Tibial artery (tissue), 4 donors: ENCODE measurements at regions not wholly inside any gene's neighbourhood (a gene's known extent, or its start where the extent isn't known, plus 50 kb on each side); places are given as distances from the start of the nearest gene placed in this dataset.

Experiments used
- DNase-seq, 2 donors: peaks; one replicate each; pipeline ENCODE4 v3.0.0-alpha.2; 2019
- H3K27ac ChIP-seq, 2 donors: fragments of 200-600 bp; sonication (generic) in 1 of 2; 1 replicate in 1 of 2; 2 replicates in 1 of 2; pipeline ENCODE4 v1.5.1; 2018 to 2019; ENCODE audit warnings: mild to moderate bottlenecking in 1 of 2
- H3K27me3 ChIP-seq, 2 donors: fragments of 200-600 bp; sonication (generic) in 1 of 2; one replicate each; pipeline versions ENCODE4 v1.5.1 to v1.6.0; 2016 to 2019
- H3K36me3 ChIP-seq, 3 donors: fragments of 200-600 bp; sonication (generic) in 2 of 3; one replicate each; pipeline ENCODE4 v1.5.1; 2016 to 2019; ENCODE audit warnings: mild to moderate bottlenecking in 2 of 3
- H3K4me1 ChIP-seq, 4 donors: fragments of 200-600 bp; sonication (generic) in 2 of 4; 1 replicate in 3 of 4; 2 replicates in 1 of 4; pipeline ENCODE4 v1.5.1; 2016 to 2019
- H3K4me3 ChIP-seq, 2 donors: fragments of 200-600 bp; sonication (generic) in 1 of 2; 1 replicate in 1 of 2; 2 replicates in 1 of 2; pipeline ENCODE4 v1.5.1; 2018 to 2019; ENCODE audit warnings: mild to moderate bottlenecking in 2 of 2
- H3K9me3 ChIP-seq, 3 donors: fragments of 200-600 bp; sonication (generic) in 1 of 3; one replicate each; pipeline ENCODE4 v1.5.1; 2016 to 2019
- CTCF ChIP-seq, 2 experiments: fragments of 200-600 bp in 1 of 2; fragments of 450-650 bp in 1 of 2; IDR thresholded peaks; one replicate each; pipeline ENCODE4 v1.5.1; 2017 to 2019; ENCODE audit warnings: antibody characterized with exemption in 2 of 2, mild to moderate bottlenecking in 1 of 2, moderate library complexity in 1 of 2
- intact Hi-C: fragments of 100-400 bp; cut with DNase I; formaldehyde crosslinking; loops from one replicate; pipeline ENCODE4 v1.15.0; 2023; ENCODE audit warnings: low total_unique reads

- H3K27me3 ChIP-seq, result no peaks in the 10 kb centered on the region
- no peak overlapping the region for H3K27ac ChIP-seq
- no peaks in the 10 kb centered on the region for H3K9me3 ChIP-seq
- DNase-seq, result no peak
- H3K36me3 ChIP-seq, result no peaks in the 10 kb centered on the region
- no peaks in the 10 kb centered on the region for H3K4me1 ChIP-seq
- H3K4me3 ChIP-seq, result no peak overlapping the region
- intact Hi-C loops, result no loop called here
- TF ChIP-seq CTCF (IDR thresholded peaks at IDR 0.05), result no peak
Measured at GRCh38 chr4:106676173-106676921, 307.8 kb upstream of the GIMD1 start.

DNA sequence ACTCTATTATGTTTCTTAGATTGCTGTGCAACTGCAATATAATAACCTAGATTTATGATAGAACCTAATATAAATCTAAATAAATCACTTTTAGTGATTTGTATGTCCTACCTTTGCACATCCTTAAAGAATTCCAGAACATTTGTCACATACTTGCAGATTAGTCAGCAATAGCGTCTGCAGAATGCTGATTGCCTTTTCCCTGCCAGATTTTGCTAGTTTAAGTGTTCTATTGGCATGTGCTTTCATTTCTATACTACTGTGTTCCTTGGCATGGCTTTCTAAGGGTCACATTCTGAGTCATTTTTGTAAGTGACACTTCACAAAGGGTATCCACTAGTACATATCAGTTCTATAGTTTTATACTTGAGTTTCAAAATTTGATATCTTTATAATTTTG is 303.1 kb upstream of the GIMD1 start:
- no peak for DNase-seq
- no peaks in the 10 kb centered on the region for H3K4me1 ChIP-seq
- no peak for TF ChIP-seq CTCF (IDR thresholded peaks at IDR 0.05)
- H3K36me3 ChIP-seq, result no peaks in the 10 kb centered on the region
- intact Hi-C loops, result no loop called here
- no peak overlapping the region for H3K27ac ChIP-seq
- no peak overlapping the region for H3K4me3 ChIP-seq
- H3K27me3 ChIP-seq, result no peaks in the 10 kb centered on the region
- no peaks in the 10 kb centered on the region for H3K9me3 ChIP-seq

GRCh38 chr4:106670976-106671375 is 302.4 kb upstream of the GIMD1 start:
- Histone ChIP-seq H3K4me1 (no peaks in the 10 kb centered on the region), H3K27ac (no peak overlapping the region), H3K9me3 (no peaks in the 10 kb centered on the region), H3K27me3 (no peaks in the 10 kb centered on the region), H3K36me3 (no peaks in the 10 kb centered on the region), H3K4me3 (no peak overlapping the region)
- DNase-seq, result no peak
- intact Hi-C loops, result no loop called here
- no peak for TF ChIP-seq CTCF (IDR thresholded peaks at IDR 0.05)

DNA sequence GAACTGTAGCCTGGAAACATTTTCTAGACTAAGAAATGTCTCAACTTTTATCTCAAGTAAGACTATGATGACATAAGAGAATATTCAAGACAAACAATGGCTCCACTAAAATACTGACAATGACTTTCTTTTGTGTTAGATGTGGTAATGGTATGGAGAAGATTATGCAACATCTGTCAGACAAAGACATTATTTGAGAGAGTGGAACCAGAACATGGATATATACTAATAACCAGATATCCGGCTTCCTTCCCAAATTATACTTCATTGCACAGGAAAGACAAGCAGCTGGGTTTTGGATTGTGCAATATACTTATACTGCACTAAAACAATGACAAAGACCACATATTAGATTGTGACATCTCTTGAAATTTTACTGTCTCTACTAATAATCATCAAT is 290.8 kb upstream of the GIMD1 start:
- TF ChIP-seq CTCF (IDR thresholded peaks at IDR 0.05), result no peak
- DNase-seq, result no peak
- Histone ChIP-seq H3K9me3 (no peaks in the 10 kb centered on the region), H3K36me3 (no peaks in the 10 kb centered on the region), H3K27me3 (no peaks in the 10 kb centered on the region), H3K4me3 (no peak overlapping the region), H3K27ac (no peak overlapping the region), H3K4me1 (no peaks in the 10 kb centered on the region)
- intact Hi-C loops, result no loop called here

DNA sequence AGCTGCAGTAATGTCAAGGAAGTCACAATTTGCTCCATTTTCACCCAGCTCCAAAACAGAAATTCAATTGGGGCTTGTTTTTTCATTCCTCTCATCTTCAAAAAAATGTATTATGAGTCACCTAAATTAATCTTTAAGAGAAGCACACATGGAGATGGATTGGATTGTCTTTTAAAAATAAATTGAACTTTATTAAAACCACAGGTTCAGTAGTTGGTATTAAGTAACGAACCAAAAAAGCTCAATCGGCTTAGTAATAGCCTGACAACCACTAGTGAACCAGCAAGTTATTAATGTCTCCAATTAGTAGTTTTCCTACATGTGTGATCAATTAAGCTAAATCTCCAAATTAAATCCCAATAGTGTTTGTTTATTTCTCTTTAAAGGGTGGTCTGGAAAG is 283.5 kb upstream of the GIMD1 start:
- Histone ChIP-seq H3K4me3 (no peak overlapping the region), H3K27me3 (no peaks in the 10 kb centered on the region), H3K4me1 (no peaks in the 10 kb centered on the region), H3K9me3 (no peaks in the 10 kb centered on the region), H3K36me3 (no peaks in the 10 kb centered on the region), H3K27ac (no peak overlapping the region)
- no peak for TF ChIP-seq CTCF (IDR thresholded peaks at IDR 0.05)
- DNase-seq, result no peak
- intact Hi-C loops, result no loop called here

DNA sequence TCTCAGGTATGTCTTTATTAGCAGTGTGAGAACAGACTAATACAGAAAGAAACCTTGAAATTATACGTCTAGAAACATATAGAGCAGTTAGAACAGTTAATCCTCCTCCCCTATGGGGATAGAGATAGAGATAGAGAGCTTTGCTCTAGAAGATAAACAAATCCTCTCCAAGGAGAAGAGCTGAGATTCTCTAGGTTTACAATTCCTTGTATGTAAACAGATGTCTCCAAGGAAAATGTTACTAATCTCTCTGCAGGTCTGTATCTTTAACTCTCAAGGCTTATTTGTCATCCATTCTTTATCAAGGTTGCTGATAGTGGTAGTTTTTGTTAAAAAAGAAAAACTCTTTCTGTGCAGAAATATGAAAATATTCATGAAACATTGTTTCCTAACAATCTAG is 282.1 kb upstream of the GIMD1 start:
- H3K27ac ChIP-seq, result no peak overlapping the region
- H3K27me3 ChIP-seq, result no peaks in the 10 kb centered on the region
- no peak overlapping the region for H3K4me3 ChIP-seq
- H3K36me3 ChIP-seq, result no peaks in the 10 kb centered on the region
- no peaks in the 10 kb centered on the region for H3K9me3 ChIP-seq
- TF ChIP-seq CTCF (IDR thresholded peaks at IDR 0.05), result no peak
- H3K4me1 ChIP-seq, result no peaks in the 10 kb centered on the region
- intact Hi-C loops, result no loop called here
- no peak for DNase-seq
